ENCODE measurements at regions not wholly inside any gene's neighbourhood (a gene's known extent, or its start where the extent isn't known, plus 50 kb on each side); places are given as distances from the start of the nearest gene placed in this dataset.
"Not testable (repeated sequence)": the region's sequence is repeated elsewhere in the genome, so short reads cannot be mapped to it uniquely, and the experiment has no call there.

DNA sequence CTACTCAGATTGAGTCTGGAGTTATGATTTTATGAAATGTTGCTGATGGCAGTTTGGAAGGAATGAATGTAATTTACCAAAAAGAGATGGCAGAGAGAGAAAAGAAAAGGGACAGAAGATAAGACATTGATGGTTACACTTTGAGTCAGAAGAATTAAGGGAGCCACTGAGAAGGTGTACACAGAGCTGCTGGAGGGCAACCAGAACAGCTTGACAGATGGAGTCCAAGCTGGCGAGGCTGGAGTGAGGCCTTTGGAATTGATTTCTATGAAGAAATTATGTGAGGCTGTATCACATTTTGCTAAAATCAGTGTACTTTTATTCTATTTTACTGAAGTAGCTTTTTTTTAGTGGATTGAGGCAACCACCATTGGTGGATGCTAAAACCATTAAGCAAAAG, 740.5 kb downstream of the REEP3 start:
- no peak for DNase-seq

DNA sequence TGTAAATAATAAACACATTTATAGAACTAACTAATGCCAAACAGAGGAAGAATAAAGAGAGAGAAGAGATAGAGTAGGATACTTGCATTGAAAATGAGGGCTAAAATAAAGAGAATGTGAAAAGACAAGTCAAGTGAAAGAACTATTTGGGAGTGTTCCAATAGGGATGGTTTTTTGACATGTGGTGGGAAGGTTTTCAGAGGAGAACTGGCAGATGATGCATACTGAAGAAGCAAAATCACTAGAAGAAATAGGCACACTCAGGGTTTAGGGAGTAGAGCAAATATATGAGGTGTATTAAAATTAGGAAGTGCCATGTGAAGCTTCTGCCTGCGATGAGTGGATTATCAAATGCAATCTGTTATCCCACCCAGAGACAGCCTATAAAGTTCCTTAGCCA, 744.8 kb downstream of the REEP3 start:
- no peak for DNase-seq

DNA sequence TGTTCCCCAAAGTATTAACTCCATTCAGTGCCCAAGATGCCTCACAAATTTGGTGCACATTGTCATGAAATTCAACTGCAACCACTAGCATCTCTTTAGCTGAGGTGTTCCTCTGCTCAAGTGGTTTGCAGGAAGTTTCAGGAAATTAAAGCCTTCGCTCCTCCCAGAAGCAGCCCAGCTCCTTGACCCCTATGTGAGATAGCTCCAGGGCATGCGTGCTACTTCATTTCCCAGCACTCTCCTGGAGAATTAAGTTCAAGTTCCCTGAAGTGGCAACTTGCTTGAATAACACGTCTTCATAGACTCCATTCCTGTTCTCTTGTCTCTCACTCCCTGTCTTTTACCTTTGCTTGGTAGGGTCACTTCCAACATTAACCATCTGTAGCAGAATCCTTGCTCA, 750.3 kb downstream of the REEP3 start:
- DNase-seq, result no peak

- no peak for DNase-seq
These were observed 750.8 kb downstream of the REEP3 start for GRCh38 chr10:64271983-64272382.

- DNase-seq, result no peak
These were observed 753.8 kb downstream of the REEP3 start for GRCh38 chr10:64275001-64275400.

DNA sequence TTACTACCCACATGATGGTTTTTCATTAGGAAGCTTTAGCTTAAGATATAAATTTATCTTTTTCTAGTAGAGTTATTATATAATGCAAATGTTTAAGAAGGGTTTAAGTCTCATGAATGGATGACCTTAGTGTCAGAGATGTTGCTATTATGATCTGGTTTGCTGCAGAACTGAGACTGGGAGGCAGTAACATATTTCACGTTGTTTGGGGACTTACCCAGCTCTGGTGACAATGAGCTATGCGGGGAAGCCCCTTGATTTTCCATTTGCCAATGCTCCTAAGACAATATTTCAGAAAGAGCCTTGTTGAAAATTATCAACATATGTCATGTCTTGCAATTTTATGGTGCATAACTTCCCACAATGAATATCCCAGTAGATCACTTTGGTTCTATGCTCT, 754.6 kb downstream of the REEP3 start:
- no peak for DNase-seq

DNA sequence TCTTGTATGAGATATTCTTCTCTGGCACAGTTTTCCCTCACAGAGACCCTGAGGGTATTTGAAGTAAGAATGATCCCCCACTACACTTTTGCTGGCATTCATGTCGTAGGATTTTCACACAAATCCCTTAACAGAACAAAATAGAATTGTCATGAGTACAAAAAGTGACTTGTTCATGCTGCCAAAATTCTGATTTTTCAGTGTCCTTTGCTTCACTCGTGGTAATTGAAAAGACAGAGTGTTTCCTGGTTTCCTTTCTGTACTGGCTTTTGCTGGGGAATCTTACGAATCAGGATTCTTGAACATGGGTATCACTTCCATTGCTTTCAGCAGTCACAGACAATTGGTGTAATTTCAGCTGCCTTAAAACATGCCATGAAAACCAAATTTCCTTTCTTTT, 756.3 kb downstream of the REEP3 start:
- DNase-seq, result no peak

GRCh38 chr10:64283621-64284020, 762.4 kb downstream of the REEP3 start:
- no peak for DNase-seq

GRCh38 chr10:64286533-64286932, 765.3 kb downstream of the REEP3 start:
- no peak for DNase-seq

DNA sequence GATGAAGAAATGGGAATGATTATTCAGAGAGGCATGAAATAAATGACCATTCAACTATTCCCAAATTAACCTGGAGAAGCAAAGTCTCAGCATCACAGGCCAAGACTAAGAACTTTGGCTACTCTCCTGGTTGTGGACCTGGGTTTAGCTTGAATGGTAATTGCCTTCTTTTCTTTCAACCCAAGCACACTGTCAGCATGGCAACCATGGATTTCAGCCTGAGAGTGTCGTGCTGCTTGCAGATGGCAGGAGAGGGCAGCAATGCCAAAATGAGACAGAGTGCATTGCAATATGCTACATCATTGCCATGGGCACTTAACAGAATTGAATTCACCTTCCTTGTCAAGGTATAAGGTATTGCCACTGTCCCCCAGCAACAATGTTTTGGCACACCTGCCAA, 767.2 kb downstream of the REEP3 start:
- no peak for DNase-seq

DNA sequence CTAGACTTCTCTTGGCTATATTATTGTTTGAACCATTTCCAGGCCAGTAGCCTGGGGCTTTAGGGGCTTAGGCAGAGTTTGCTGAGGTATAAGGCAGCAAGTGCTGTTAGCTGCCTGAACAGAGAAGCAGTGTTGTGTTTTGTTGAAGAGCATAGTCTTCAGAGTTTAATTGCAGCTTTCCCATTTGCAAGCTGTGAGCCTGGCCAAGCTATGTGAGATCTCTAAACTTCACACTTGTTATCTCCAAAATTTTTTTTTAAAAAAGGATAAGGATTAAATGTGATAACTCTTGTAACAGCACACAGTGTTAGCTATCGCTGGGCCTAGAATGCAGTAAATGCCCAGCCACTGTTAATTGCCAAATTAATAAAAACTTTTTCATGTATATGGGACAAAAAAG, 782.4 kb downstream of the REEP3 start:
- no peak for DNase-seq

- DNase-seq, result no peak
These were observed 785.6 kb downstream of the REEP3 start for GRCh38 chr10:64306729-64307327.

DNA sequence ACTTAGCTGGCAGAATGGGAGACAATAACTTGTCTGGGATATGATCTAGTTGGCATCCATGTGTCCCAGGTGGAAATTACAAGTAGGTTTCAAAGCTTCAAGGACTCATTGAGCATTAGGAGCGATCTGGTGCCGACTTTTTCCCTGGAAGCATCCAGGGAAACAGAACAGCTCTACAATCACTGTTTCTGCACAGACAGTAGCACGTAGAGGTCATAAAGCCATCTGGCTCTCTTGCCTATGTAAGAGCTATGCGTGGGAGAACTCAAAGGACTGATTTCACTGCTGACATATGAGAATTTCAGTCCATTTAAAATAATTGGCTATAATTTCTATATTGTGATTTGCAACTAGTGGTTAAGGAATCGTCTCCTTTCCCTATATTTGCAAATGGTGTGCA, 791.7 kb downstream of the REEP3 start:
- DNase-seq, result no peak

- DNase-seq, result no peak
These were observed 792.8 kb downstream of the REEP3 start for GRCh38 chr10:64313967-64314366.

GRCh38 chr10:64316416-64316815, 795.2 kb downstream of the REEP3 start:
- DNase-seq, result no peak

DNA sequence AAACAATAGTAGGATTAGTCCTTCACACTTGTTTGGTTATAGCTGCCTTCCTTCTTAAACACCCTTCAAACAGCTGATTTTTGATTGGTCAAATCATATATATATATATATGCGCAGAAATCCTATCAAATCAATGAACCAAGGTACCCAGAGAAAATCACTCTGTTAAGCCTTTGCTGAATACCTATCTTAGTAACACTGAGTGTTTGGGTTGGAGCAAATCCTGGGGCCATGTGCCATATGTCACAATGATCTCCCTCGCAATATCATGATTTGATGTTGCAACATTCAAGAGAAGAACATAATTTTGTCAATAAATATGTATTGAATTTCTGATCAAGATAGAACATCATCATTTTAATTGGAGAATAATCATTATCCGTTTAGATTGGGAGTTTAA, 795.6 kb downstream of the REEP3 start:
- no peak for DNase-seq

- DNase-seq, result no peak
These were observed 799.2 kb downstream of the REEP3 start for GRCh38 chr10:64320448-64320847.

DNA sequence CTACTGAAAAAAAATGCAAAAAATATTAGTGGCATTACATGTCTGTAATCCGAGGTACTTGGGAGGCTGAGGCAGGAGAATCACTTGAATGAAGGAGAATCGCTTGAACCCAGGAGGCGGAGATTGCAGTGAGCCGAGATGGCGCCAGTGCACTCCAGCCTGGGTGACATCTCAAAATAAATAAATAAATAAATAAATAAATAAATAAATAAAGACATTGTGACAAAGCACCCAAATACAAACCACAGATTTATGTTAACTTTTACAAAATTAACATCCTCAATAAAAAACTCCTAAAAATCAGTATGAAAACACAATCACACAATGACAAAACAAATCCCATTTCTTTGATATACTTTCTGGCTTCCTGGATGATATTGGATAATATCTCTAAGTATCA, 808.3 kb downstream of the REEP3 start:
- no peak for DNase-seq

GRCh38 chr10:64332551-64332950, 811.4 kb downstream of the REEP3 start:
- no peak for DNase-seq

GRCh38 chr10:64334084-64334483, 812.9 kb downstream of the REEP3 start:
- DNase-seq, result no peak

DNA sequence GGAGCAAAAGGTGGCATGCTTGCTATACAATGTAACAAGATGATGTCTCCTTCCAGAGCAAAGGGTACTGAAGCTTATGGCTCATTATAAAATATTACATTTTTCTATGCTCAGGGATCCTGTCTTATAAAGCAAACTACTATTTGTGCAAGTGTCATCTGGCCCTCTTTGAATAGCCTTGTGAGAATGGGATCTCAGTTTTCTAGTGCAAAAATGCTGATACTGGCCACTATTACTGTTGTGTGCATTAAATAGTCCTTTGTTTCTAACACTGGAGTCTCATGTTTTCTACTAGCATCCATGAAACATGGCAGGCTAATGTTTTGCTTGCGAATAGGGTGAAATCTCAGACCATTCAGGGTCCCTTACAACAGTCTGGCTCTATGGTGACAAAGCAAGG, 823.0 kb downstream of the REEP3 start:
- DNase-seq, result no peak

GRCh38 chr10:64345856-64346255, 824.7 kb downstream of the REEP3 start:
- DNase-seq, result no peak

DNA sequence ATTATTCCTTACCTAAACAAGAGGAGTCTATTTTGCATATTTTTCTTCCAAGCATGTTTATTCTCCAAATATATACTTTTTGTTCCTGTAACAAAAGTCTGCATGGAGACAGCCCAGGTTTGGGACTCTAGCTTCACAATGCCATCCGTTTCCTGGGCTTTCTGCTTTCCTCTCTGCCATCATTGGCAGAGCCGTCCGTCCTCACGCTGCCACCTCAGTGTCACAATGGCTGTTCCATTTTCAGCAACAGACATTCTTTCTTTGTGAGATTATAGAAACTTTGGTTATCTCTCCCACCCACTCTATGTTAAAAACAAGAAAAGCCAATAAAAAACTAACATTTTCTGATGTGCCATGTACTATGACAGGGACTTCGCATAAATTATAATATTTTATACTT, 825.2 kb downstream of the REEP3 start:
- no peak for DNase-seq

DNA sequence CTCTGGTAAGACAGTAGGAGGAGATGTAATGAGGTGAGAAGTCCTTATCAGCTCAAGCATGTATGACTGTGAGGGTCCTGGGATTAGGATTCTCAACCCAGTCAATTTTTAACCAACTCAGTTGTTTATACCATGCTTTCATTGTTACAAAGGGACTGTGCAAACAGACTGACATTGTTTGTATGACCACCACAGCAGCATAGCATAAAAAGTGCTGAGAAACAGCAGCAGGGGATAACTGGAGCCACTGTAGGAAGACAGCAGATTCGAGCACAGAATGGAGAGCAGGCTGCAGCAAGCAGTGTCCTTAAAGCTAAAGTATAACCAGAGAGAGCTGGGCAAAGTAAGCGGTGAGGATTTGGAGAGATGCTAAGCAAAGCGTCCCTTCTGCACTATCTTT, 829.5 kb downstream of the REEP3 start:
- DNase-seq, result no peak

DNA sequence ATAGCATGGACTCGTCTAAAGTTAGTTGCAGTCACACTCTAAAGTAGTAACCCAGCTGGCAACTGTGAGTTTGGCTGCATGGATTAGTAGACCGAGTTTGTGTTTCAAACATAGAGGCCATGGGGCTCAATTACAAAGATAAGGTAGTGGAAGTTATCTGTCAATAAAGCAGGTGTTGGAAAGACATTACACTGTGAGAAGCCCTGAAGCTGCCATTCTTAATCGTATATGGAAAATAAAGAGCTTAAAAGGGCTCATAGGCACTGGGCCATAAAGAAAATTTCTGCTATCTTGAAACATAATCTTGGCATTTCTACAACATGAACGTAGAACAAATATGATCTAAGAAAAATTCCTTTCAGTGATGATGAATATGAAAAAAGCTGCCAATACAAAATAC, 837.7 kb downstream of the REEP3 start:
- DNase-seq, result no peak

DNA sequence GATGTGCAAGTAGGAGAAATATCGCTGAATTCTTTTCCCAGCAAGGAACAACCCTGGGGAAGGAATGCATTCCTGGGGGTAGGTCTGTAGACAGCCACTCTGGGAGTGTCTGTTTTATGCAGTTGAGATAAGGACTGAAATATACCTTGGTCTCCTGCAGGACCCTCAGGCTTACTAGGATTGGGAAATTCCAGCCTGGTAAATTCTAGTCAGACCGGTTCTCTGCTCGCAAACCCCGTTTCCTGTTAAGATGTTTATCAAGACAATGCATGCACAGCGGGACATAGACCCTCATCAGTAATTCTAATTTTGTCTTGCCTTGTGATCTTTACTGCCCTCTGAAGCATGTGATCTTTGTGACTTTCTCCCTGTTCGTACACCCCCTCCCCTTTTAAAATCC, 839.0 kb downstream of the REEP3 start:
- DNase-seq, result not testable (repeated sequence)
